ENCODE measurements at regions not wholly inside any gene's neighbourhood (a gene's known extent, or its start where the extent isn't known, plus 50 kb on each side); places are given as distances from the start of the nearest gene placed in this dataset.
A peak's percentile ranks its signal among the peaks of the same experiment; 100 is the strongest.

DNA sequence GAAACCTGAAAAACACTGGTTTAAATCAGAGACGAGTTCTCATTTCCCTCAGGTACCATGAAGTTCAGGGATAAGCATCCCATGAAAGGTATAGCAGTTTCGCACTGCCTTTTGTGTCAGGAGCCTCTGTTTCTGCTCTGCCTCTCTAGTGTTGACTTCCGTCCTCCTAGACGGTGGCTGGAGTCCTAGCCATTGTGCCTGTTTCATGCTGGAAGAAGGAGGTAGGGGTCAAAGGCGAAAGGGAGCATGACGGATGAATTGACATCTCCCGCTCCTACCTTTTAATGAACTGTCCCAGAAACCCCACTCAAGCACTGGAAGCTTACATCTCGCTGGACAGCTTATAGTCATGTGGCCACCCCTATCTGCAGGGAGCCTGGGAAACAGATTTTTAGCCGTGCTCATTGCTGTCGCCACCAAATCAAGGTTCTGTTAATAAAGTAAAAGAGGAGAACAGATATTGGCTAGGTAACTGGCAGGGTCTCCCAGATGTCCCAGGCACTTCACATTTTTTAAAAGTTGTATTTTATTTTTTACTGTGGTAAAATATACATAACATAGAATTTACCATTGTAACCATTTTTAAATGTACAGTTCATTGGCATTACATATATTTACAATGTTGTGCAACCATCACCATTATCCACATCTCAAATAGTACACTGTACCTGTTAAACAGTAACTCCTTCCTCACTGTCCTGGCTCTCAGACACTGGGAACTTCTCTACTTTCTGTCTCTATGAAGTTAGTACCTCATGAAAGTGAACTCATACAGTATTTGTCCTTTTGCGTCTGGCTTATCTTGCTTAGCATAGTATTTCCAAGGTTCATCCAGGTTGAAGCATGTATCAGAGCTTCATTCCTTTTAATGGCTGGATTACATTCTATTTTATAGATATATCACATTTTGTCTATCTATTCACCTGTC lies 55.0 kb upstream of the CTLA4 start:
- DNase-seq (ENCODE audit: low read depth) = no peak

DNA sequence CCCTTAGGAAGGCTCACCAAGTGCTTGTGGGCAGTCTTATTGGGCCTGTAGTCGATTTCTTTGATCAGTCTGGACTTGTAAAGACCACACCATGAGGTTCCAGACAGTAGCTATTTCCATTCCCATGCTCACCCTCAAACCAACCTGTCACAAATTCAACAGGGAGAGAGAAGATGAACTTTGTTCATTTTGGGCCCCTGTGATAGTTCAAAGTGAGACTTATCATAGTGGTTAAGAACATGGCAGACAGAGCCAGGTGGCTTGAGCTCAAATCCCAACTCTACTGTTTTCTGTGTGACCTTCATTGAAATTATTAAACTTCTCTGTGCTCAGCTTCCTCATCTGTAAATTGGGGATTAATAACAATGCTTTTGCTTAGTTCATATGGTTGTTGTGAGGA lies 53.9 kb upstream of the CTLA4 start:
- no peak for DNase-seq (ENCODE audit: low read depth)

DNA sequence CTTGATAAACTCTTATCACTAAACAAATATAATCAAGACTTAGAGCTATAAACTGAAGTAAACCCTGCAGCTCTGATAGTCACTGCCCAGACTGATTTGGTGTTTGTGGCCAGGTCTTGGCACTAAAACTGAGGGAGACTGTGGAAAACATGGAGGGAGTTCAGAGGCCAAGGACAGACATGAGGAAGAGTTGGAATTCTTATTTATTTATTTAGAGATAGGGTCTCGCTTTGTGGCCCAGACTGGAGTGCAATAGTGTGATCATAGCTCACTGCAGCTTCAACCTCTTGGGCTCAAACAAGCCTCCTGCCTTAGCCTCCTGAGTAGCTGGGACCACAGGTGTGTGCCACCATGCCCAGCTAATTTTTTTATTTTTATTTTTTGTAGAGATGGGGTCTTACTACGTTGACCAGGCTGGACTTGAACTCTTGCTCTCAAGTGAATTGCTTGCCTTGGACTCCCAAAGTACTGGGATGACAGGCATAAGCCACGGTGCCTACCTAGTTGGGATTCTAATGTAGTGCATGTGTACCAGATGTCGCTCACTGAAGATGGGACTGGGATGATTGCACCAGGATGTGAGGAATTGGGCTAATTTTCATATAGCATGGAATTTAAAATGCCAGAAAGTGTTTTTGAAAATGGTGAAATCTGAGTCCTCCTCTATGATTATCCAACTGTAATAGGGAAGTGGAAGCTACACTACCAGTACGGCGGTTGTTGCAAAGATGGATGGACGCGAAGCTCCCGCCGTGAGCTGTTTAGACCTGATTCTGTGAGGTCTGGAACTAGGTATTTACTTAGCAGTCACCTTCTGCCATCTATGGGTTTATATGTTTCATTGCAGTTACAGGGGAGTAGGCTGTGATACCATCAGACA lies 52.7 kb upstream of the CTLA4 start:
- DNase-seq (ENCODE audit: low read depth) = peak; percentile 69

DNA sequence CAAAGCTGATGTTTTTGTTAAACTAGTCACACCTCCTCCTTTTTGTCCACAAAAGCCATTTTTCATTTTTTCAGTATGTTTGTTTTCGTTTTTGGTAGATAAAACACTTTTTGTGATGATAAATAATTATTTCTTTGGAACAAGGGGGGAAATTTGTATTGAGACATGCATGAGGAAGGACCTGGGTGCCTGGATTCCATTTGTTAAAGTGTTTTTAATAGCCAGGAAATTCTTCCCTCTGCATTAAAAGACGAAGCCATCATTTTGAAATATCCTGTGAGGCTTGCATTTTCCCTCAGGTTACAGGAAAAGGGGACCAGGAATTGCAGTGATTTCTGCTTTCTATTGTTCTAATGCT lies 52.1 kb upstream of the CTLA4 start:
- DNase-seq (ENCODE audit: low read depth) = no peak

DNA sequence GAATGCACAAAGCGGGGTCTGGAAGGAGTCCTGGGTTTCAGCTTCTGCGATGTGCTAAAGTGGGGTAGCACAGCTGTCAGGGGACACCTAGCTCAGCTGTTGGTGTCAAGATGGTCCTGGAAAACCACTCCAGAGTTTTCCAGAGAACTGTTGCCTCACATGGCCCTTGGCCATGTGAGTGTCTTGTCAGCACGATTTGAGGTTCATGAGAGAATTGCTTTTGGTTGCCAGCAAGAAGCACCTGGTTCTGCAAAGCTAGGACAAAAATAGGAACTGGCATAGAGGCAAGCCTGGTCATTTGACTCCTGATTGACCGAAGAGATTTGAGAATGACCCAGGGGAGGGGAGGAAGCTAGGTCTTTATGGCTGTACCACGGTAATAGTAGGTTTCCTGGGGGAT lies 50.4 kb upstream of the CTLA4 start:
- DNase-seq (ENCODE audit: low read depth) = no peak

All from HT1080 (cell line).